ENCODE measurements at regions not wholly inside any gene's neighbourhood (a gene's known extent, or its start where the extent isn't known, plus 50 kb on each side); places are given as distances from the start of the nearest gene placed in this dataset.

DNA sequence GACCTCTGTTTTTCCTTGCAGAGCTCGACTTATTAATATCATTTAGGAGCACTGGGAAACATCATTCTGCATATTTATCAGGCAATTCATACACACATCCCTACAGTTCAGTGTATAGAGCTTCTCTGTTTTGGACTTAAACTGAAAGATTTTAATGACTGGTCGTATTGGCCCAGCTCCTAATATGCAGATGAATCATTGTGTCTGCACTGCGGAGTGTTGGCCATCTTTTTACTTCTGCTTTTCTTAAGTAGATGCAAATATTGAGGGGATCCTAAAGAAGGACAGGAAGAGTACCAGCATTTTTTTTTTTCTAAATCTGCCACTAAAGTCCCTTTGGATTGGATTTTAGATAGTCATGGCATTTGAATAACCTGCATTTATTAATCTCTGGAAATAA, 154.8 kb downstream of the BACH1 start:
- intact Hi-C loops (cut with micrococcal nuclease; ENCODE audit: unreplicated experiment), result no loop called here
- ChIA-PET POLR2A (no interaction called here), CTCF (ENCODE audit: unreplicated experiment) (no interaction called here)
- no TSS peak for BruUV-seq (replicated peaks)
- Histone ChIP-seq H3K4me3 (ENCODE audit: low read depth, low read length, poor library complexity, severe bottlenecking) (no peak overlapping the region), H3K79me2 (ENCODE audit: insufficient read depth, low read depth, low read length) (no peaks in the 10 kb centered on the region), H2AFZ (ENCODE audit: low read length) (no peak overlapping the region), H4K20me1 (ENCODE audit: insufficient read depth, low read length) (no peaks in the 10 kb centered on the region), H3K9me2 (ENCODE audit: insufficient read depth, low read length) (no peaks in the 10 kb centered on the region), H3K36me3 (ENCODE audit: insufficient read depth, low read length) (no peaks in the 10 kb centered on the region), H3K27ac (ENCODE audit: low read depth, low read length, poor library complexity, severe bottlenecking) (no peak overlapping the region), H3K4me2 (ENCODE audit: low read length) (no peak overlapping the region), H3K9me3 (ENCODE audit: low read length) (no peaks in the 10 kb centered on the region), H3K4me1 (ENCODE audit: insufficient read depth, low read length, poor library complexity, severe bottlenecking) (no peaks in the 10 kb centered on the region)
- TF ChIP-seq, protein P1, sequence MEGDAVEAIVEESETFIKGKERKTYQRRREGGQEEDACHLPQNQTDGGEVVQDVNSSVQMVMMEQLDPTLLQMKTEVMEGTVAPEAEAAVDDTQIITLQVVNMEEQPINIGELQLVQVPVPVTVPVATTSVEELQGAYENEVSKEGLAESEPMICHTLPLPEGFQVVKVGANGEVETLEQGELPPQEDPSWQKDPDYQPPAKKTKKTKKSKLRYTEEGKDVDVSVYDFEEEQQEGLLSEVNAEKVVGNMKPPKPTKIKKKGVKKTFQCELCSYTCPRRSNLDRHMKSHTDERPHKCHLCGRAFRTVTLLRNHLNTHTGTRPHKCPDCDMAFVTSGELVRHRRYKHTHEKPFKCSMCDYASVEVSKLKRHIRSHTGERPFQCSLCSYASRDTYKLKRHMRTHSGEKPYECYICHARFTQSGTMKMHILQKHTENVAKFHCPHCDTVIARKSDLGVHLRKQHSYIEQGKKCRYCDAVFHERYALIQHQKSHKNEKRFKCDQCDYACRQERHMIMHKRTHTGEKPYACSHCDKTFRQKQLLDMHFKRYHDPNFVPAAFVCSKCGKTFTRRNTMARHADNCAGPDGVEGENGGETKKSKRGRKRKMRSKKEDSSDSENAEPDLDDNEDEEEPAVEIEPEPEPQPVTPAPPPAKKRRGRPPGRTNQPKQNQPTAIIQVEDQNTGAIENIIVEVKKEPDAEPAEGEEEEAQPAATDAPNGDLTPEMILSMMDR (conservative IDR thresholded peaks at IDR 0.05; ENCODE audit: low read length), result no peak
- no peak for TF ChIP-seq EZH2phosphoT487 (IDR thresholded peaks at IDR 0.05; ENCODE audit: borderline replicate concordance, low read depth, low read length)
- no peak for DNase-seq (ENCODE audit: low spot score)

DNA sequence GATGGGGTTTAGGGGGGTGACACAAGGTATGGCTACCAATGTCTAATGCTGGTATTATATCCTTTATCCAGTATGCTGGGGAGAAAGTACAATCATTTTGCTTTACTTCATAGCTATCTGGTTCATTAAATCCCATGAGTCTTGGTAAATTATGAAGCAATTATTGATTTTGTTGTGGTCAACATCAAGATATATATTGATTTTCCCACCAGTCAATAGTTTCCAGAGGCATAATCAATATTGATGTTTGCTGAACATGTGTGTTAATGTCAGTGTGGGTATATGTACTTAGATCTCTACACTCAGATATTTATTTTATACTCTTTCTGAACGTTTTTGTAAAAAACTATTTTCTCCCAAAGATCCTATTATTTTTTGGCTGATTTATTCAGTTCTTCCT, 155.5 kb downstream of the BACH1 start:
- BruUV-seq (replicated peaks), result no TSS peak
- no peaks in the 10 kb centered on the region for H3K9me2 ChIP-seq (ENCODE audit: insufficient read depth, low read length)
- TF ChIP-seq EZH2phosphoT487 (IDR thresholded peaks at IDR 0.05; ENCODE audit: borderline replicate concordance, low read depth, low read length), result no peak
- TF ChIP-seq, protein P1 (conservative IDR thresholded peaks at IDR 0.05; ENCODE audit: low read length), result no peak
- H3K36me3 ChIP-seq (ENCODE audit: insufficient read depth, low read length), result no peaks in the 10 kb centered on the region
- no peaks in the 10 kb centered on the region for H3K4me1 ChIP-seq (ENCODE audit: insufficient read depth, low read length, poor library complexity, severe bottlenecking)
- POLR2A ChIA-PET, result no interaction called here
- no peak for DNase-seq (ENCODE audit: low spot score)
- CTCF ChIA-PET (ENCODE audit: unreplicated experiment), result no interaction called here
- no peak overlapping the region for H3K4me3 ChIP-seq (ENCODE audit: low read depth, low read length, poor library complexity, severe bottlenecking)
- no peak overlapping the region for H3K4me2 ChIP-seq (ENCODE audit: low read length)
- no peaks in the 10 kb centered on the region for H3K9me3 ChIP-seq (ENCODE audit: low read length)
- H3K27ac ChIP-seq (ENCODE audit: low read depth, low read length, poor library complexity, severe bottlenecking), result no peak overlapping the region
- no peaks in the 10 kb centered on the region for H3K79me2 ChIP-seq (ENCODE audit: insufficient read depth, low read depth, low read length)
- intact Hi-C loops (cut with micrococcal nuclease; ENCODE audit: unreplicated experiment), result no loop called here
- no peaks in the 10 kb centered on the region for H4K20me1 ChIP-seq (ENCODE audit: insufficient read depth, low read length)
- H2AFZ ChIP-seq (ENCODE audit: low read length), result no peak overlapping the region

DNA sequence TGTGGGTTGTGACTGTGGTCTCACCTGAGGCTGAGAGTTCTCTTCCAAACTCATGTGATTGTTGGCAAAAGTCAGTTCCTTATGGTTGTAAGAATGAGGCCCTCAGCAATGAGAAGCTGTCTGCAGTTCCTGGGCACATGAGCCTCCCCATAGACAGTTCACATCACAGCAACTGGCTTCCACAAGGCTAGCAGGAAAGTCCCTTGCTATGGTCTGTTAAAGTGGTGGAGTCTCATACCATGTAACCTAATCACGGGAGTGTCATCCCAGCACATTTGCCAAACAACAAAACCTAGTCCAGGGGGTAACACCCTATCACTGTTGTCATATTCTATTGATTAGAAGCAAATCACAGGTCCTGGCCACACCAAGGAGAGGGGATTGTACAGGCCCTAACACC, 163.8 kb downstream of the BACH1 start:
- no peaks in the 10 kb centered on the region for H3K9me3 ChIP-seq (ENCODE audit: low read length)
- no peak overlapping the region for H3K4me3 ChIP-seq (ENCODE audit: low read depth, low read length, poor library complexity, severe bottlenecking)
- H2AFZ ChIP-seq (ENCODE audit: low read length), result no peak overlapping the region
- no peak for TF ChIP-seq EZH2phosphoT487 (IDR thresholded peaks at IDR 0.05; ENCODE audit: borderline replicate concordance, low read depth, low read length)
- TF ChIP-seq, protein P1 (conservative IDR thresholded peaks at IDR 0.05; ENCODE audit: low read length), result no peak
- DNase-seq (ENCODE audit: low spot score), result no peak
- no peak overlapping the region for H3K27ac ChIP-seq (ENCODE audit: low read depth, low read length, poor library complexity, severe bottlenecking)
- no TSS peak for BruUV-seq (replicated peaks)
- ChIA-PET POLR2A (no interaction called here), CTCF (ENCODE audit: unreplicated experiment) (no interaction called here)
- H3K4me2 ChIP-seq (ENCODE audit: low read length), result no peak overlapping the region
- H3K79me2 ChIP-seq (ENCODE audit: insufficient read depth, low read depth, low read length), result no peaks in the 10 kb centered on the region
- H4K20me1 ChIP-seq (ENCODE audit: insufficient read depth, low read length), result no peaks in the 10 kb centered on the region
- no peaks in the 10 kb centered on the region for H3K9me2 ChIP-seq (ENCODE audit: insufficient read depth, low read length)
- intact Hi-C loops (cut with micrococcal nuclease; ENCODE audit: unreplicated experiment), result no loop called here
- no peaks in the 10 kb centered on the region for H3K4me1 ChIP-seq (ENCODE audit: insufficient read depth, low read length, poor library complexity, severe bottlenecking)
- no peaks in the 10 kb centered on the region for H3K36me3 ChIP-seq (ENCODE audit: insufficient read depth, low read length)
